Small intestine (tissue), 7 donors: ENCODE measurements at regions not wholly inside any gene's neighbourhood (a gene's known extent, or its start where the extent isn't known, plus 50 kb on each side); places are given as distances from the start of the nearest gene placed in this dataset.
"Not testable (repeated sequence)": the region's sequence is repeated elsewhere in the genome, so short reads cannot be mapped to it uniquely, and the experiment has no call there.

Experiments used
- DNase-seq, 2 donors: peaks; one replicate each; pipeline versions ENCODE4 v3.0.0 to v3.0.0-alpha.2; 2013
- FAIRE-seq: peaks from 2 replicates; lab custom pipeline; 2012; peaks lifted over from hg19 to GRCh38; lab: Jason Lieb, UNC
- H3K27ac ChIP-seq, 3 donors: one replicate each; pipeline ENCODE4 v1.5.1; 2013; ENCODE audit warnings: low read length in 2 of 3, mild to moderate bottlenecking in 2 of 3, control low read depth in 1 of 3, inconsistent platforms in 1 of 3, low read depth in 1 of 3, moderate library complexity in 1 of 3
- H3K27me3 ChIP-seq, 3 donors: one replicate each; pipeline ENCODE4 v1.6.1; 2013; ENCODE audit warnings: low read length in 3 of 3, inconsistent platforms in 1 of 3; ENCODE audit not compliant: control insufficient read depth in 3 of 3, insufficient read depth in 3 of 3
- H3K36me3 ChIP-seq, 3 donors: one replicate each; pipeline ENCODE4 v1.6.1; 2013; ENCODE audit warnings: low read length in 3 of 3, inconsistent platforms in 1 of 3, low read depth in 1 of 3, mild to moderate bottlenecking in 1 of 3, moderate library complexity in 1 of 3; ENCODE audit not compliant: control insufficient read depth in 3 of 3, insufficient read depth in 2 of 3
- H3K4me1 ChIP-seq, 3 donors: one replicate each; pipeline ENCODE4 v1.6.1; 2013; ENCODE audit warnings: low read length in 2 of 3, inconsistent platforms in 1 of 3, low read depth in 1 of 3, mild to moderate bottlenecking in 1 of 3, moderate library complexity in 1 of 3; ENCODE audit not compliant: control insufficient read depth in 3 of 3, insufficient read depth in 2 of 3
- H3K4me3 ChIP-seq, 3 donors: one replicate each; pipeline ENCODE4 v1.5.1; 2013; ENCODE audit warnings: low read length in 3 of 3, control low read depth in 1 of 3, inconsistent platforms in 1 of 3, low read depth in 1 of 3, mild to moderate bottlenecking in 1 of 3, moderate library complexity in 1 of 3
- H3K9me3 ChIP-seq, 2 donors: one replicate each; pipeline ENCODE4 v1.6.1; 2013; ENCODE audit warnings: low read depth in 1 of 2, low read length in 1 of 2; ENCODE audit not compliant: control insufficient read depth in 2 of 2, insufficient read depth in 1 of 2
- WGBS, 3 donors: extraction: QIAGEN DNeasy Blood & Tissue Kit; methylation state at CpG; one replicate each; pipeline ENCODE4 v1.1.7; 2013; 5-methylcytosine and 5-hydroxymethylcytosine counted together
- donor health status: healthy with polysubstance abuse.
- donor health status: control.
- donor health status: control.
- donor health status: Bipolar disorder and iron deficiency.
- donor health status: healthy.

DNA sequence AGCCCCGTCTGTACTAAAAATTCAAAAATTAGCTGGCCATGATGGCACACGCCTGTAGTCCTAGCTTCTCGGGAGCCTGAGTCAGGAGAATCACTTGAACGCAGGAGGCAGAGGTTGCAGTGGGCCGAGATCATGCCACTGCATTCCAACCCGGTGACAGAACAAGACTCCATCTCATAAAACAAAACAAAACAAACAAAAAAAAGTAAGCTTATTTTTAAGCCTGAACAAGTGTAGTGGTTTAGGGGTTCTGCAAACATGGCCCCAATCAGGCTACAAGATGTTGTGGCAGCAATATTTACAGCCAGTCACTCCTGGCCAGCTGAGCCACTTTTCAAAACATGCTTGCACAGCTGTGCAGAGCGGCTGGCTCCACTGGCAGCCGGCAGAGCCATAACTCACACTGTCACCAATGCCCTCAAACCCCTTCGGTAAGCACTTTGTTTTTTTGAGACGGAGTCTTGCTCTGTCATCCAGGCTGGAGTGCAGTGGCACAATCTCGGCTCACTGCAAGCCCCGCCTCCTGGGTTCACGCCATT is 56.2 kb upstream of the CLEC6A start:
- WGBS, 3 donors: 60 to 75% (median 74%) methylated on average over 11 to 13 of the region's 13 CpGs
- FAIRE-seq, H3K4me1 ChIP-seq, H3K4me3 ChIP-seq, DNase-seq, H3K36me3 ChIP-seq, H3K27ac ChIP-seq, H3K9me3 ChIP-seq, H3K27me3 ChIP-seq: not testable (repeated sequence)

DNA sequence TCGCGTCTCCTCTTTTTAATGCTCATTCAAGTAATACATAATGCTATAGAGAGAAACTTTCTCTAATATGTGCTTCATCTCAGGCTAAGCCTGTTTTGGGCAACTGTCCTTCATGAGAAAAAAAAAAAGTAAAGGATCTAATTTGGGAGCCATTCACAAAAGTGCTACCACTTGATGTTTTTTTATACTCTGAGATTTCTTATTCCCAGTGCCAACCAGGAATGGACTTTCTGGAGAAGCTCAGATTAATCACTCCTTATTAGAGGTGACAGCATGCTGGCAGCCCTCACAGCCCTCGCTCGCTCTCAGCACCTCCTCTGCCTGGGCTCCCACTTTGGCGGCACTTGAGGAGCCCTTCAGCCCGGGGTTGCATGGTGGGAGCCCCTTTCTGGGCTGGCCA is 51.9 kb upstream of the CLEC6A start:
- 89 to 93% (median 91%) methylated on average over 6 of the region's 6 CpGs for WGBS, 3 donors
- not testable (repeated sequence) for H3K36me3 ChIP-seq, H3K27me3 ChIP-seq, H3K4me1 ChIP-seq, H3K4me3 ChIP-seq, H3K9me3 ChIP-seq, DNase-seq, FAIRE-seq, H3K27ac ChIP-seq

DNA sequence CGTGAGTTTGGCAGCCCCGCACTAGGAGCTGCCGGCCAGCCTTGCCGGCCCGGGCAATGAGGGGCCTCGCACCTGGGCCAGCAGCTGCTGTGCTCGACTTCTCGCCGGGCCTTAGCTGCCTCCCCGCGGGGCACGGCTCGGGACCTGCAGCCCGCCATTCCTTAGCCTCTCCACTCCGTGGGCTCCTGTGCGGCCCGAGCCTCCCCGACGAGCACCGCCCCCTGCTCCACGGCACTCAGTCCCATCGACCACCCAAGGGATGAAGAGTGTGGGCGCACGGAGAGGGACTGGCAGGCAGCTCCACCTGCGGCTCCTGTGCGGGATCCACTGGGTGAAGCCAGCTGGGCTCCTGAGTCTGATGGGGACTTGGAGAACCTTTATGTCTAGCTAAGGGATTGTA is 51.4 kb upstream of the CLEC6A start:
- not testable (repeated sequence) for H3K4me1 ChIP-seq, H3K27me3 ChIP-seq, FAIRE-seq, H3K27ac ChIP-seq, DNase-seq, H3K4me3 ChIP-seq, H3K36me3 ChIP-seq, H3K9me3 ChIP-seq
- 91 to 95% (median 92%) methylated on average over 16 to 26 of the region's 26 CpGs for WGBS, 3 donors
